Brain microvascular endothelial cell (primary cell): ENCODE measurements at regions not wholly inside any gene's neighbourhood (a gene's known extent, or its start where the extent isn't known, plus 50 kb on each side); places are given as distances from the start of the nearest gene placed in this dataset.
"Not testable (repeated sequence)": the region's sequence is repeated elsewhere in the genome, so short reads cannot be mapped to it uniquely, and the experiment has no call there.

Experiments
- DNase-seq: peaks from one replicate; pipeline ENCODE4 v3.0.0-alpha.2; 2020
- H3K27ac ChIP-seq: fragments of 250-450 bp; sonication (Bioruptor Pico); 2 replicates; pipeline ENCODE4 v1.5.1; 2020; ENCODE audit warnings: mild to moderate bottlenecking, moderate library complexity
- H3K27me3 ChIP-seq: fragments of 250-450 bp; sonication (Bioruptor Pico); replicated peaks from 2 replicates; pipeline ENCODE4 v1.5.1; 2020; ENCODE audit warnings: mild to moderate bottlenecking
- H3K36me3 ChIP-seq: fragments of 250-450 bp; sonication (Bioruptor Pico); replicated peaks from 2 replicates; pipeline ENCODE4 v1.5.1; 2020; ENCODE audit warnings: mild to moderate bottlenecking
- H3K4me3 ChIP-seq: 2 replicates; pipeline ENCODE4 v1.5.1; 2011; ENCODE audit warnings: low read depth, mild to moderate bottlenecking, control low read depth, low read length, moderate library complexity
- in situ Hi-C: cut with HindIII; loops from 2 replicates; pipeline ENCODE4 v1.10.0; 2017; ENCODE audit warnings: low sequenced_read_pairs, low pct_ligation_motif_present
- TF ChIP-seq, protein P1 (sequence below): IDR thresholded peaks from 2 replicates; pipeline ENCODE4 v1.5.1; 2011; ENCODE audit warnings: low read depth, mild to moderate bottlenecking, moderate library complexity, low read length, control low read depth, inconsistent platforms; ENCODE audit errors: missing control alignments

- Histone ChIP-seq H3K27ac (no peak overlapping the region), H3K27me3 (no peaks in the 10 kb centered on the region), H3K36me3 (no peaks in the 10 kb centered on the region), H3K4me3 (no peak overlapping the region)
- no peak for DNase-seq
- TF ChIP-seq, protein P1, sequence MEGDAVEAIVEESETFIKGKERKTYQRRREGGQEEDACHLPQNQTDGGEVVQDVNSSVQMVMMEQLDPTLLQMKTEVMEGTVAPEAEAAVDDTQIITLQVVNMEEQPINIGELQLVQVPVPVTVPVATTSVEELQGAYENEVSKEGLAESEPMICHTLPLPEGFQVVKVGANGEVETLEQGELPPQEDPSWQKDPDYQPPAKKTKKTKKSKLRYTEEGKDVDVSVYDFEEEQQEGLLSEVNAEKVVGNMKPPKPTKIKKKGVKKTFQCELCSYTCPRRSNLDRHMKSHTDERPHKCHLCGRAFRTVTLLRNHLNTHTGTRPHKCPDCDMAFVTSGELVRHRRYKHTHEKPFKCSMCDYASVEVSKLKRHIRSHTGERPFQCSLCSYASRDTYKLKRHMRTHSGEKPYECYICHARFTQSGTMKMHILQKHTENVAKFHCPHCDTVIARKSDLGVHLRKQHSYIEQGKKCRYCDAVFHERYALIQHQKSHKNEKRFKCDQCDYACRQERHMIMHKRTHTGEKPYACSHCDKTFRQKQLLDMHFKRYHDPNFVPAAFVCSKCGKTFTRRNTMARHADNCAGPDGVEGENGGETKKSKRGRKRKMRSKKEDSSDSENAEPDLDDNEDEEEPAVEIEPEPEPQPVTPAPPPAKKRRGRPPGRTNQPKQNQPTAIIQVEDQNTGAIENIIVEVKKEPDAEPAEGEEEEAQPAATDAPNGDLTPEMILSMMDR, result no peak
- in situ Hi-C loops, result no loop called here
Measured at GRCh38 chr6:139699911-139700310, 325.5 kb upstream of the CITED2 start.

- no peak overlapping the region for H3K4me3 ChIP-seq
- no peaks in the 10 kb centered on the region for H3K36me3 ChIP-seq
- H3K27me3 ChIP-seq, result no peaks in the 10 kb centered on the region
- TF ChIP-seq, protein P1, result no peak
- H3K27ac ChIP-seq, result no peak overlapping the region
- DNase-seq, result no peak
- in situ Hi-C loops, result no loop called here
Measured at GRCh38 chr6:139699335-139699734, 324.9 kb upstream of the CITED2 start.

DNA sequence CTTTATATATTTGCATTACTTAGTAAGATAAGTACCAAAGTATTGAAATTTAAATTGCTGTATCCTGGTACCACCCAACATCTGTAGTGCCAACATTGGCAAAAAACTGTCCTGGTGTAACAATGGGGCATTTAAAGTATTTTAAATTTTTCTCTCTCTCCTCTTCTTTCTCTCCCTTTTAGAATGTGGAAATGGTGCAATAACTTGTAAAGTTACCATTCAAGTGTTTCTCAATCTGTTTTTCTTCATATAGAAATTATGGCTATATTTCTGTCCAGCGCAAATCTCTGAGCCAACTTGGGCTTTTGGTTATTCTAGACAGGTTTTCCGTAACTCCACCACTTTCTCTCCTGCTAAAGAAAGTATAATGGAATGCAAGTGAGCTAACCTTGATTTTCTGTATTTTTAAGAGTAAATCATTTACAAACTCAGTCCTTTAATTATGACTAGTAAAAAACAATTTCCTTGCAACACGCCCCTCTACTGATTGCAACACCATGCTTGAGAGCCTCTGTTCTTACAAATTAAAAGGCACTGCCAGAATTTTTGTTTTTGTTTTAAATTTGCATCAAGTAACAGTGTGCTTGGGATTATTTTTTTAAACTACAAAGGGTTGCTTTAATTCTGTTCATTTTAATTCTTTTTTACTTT lies 324.2 kb upstream of the CITED2 start:
- H3K36me3 ChIP-seq, result no peaks in the 10 kb centered on the region
- DNase-seq, result no peak
- in situ Hi-C loops, result no loop called here
- H3K4me3 ChIP-seq, result no peak overlapping the region
- H3K27ac ChIP-seq, result no peak overlapping the region
- TF ChIP-seq, protein P1, result no peak
- H3K27me3 ChIP-seq, result no peaks in the 10 kb centered on the region

GRCh38 chr6:139697856-139698255 lies 323.4 kb upstream of the CITED2 start:
- H3K36me3 ChIP-seq, DNase-seq, H3K4me3 ChIP-seq, in situ Hi-C loops, H3K27me3 ChIP-seq, H3K27ac ChIP-seq: not testable (repeated sequence)

DNA sequence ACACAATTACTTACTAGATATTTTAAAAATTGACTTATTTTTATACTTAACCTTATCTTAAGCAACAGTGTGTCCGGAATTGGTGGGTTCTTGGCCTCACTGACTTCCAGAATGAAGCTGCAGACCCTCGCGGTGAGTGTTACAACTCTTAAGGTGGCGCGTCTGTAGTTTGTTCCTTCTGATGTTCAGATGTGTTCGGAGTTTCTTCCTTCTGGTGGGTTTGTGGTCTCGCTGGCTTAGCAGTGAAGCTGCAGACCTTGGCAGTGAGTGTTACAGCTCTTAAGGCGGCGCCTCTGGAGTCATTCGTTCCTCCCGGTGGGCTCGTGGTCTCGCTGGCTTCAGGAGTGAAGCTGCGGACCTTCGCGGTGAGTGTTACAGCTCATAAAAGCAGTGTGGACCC lies 322.5 kb upstream of the CITED2 start:
- H3K27ac ChIP-seq, DNase-seq, H3K27me3 ChIP-seq, H3K4me3 ChIP-seq, in situ Hi-C loops, H3K36me3 ChIP-seq: not testable (repeated sequence)

DNA sequence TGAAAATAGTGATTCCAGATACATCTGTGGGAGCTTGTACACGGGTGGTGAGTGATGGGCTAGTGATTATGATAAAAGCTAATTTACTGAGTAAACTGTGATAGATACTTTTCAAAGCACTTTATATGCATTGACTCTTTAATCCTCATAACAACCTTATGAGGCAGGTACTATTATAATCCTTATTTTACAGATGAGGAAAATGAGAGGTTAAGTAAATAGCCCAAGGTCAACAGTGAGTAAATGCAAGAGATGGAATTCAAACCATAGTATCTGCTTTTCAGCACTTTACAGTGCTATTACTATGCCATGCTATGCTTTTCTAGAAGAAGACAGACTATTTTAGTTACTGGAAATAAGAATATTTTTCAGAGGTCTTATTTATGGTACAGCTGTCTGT lies 320.9 kb upstream of the CITED2 start:
- no peak overlapping the region for H3K4me3 ChIP-seq
- in situ Hi-C loops, result no loop called here
- DNase-seq, result no peak
- no peaks in the 10 kb centered on the region for H3K36me3 ChIP-seq
- TF ChIP-seq, protein P1, result no peak
- no peak overlapping the region for H3K27ac ChIP-seq
- H3K27me3 ChIP-seq, result no peaks in the 10 kb centered on the region

DNA sequence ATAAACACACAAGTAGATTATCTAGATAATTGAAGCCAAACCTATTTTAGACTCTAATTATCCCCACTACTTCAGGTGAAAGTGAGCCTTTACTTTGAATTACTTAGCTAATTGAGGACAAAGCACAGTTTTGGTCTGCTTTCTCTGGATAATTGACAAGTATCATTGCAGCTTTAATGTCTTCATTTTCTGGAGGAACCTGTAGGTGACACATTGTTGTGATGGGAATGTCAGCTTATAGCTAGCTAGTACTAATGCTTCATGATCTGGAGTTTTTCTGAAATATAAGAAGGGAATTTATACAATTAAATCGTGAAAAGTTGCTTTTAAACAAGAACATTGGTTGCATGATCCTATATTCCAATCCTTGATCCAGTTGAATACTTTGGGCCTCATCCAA lies 319.3 kb upstream of the CITED2 start:
- DNase-seq, result no peak
- TF ChIP-seq, protein P1, result no peak
- no peak overlapping the region for H3K27ac ChIP-seq
- no peaks in the 10 kb centered on the region for H3K27me3 ChIP-seq
- H3K36me3 ChIP-seq, result no peaks in the 10 kb centered on the region
- in situ Hi-C loops, result no loop called here
- H3K4me3 ChIP-seq, result no peak overlapping the region
